ENCODE measurements at regions not wholly inside any gene's neighbourhood (a gene's known extent, or its start where the extent isn't known, plus 50 kb on each side); places are given as distances from the start of the nearest gene placed in this dataset.

DNA sequence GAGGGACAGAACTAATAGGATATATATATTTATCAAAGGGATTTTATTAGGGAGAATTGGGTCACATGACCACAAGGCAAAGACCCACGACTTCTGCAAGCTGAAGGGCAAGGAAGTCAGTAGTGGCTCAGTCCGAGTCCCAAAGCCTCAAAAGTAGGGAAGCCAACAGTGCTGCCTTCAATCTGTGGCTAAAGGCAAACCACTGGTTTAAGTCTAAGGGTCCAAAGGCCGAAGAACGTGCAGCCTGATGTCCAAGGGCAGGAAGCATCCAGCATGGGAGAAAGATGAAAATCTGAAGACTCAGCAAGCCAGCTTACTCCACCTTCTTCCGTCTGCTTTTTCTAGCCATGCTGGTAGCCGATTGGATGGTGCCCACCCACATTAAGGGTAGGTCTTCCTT lies 157.9 kb upstream of the CRY1 start:
- no peak for DNase-seq (ENCODE audit: low read depth in 6 of 9, low spot score in 9 of 9)
- WGBS, result 90% methylated on average over 6 of the region's 6 CpGs
- no peaks in the 10 kb centered on the region for H3K4me1 ChIP-seq (ENCODE audit: control insufficient read depth in 2 of 2, insufficient read depth in 2 of 2, low read length in 2 of 2)
- H3K36me3 ChIP-seq (ENCODE audit: control insufficient read depth in 2 of 2, insufficient read depth in 2 of 2, low read length in 1 of 2), result no peaks in the 10 kb centered on the region
- H3K27ac ChIP-seq (ENCODE audit: low read depth in 1 of 2, low read length in 1 of 2), result no peak overlapping the region
- H3K4me3 ChIP-seq (ENCODE audit: low read length in 2 of 2), result no peak overlapping the region
- peaks cover 0 to 3% of the 10 kb centered on the region in 2 donors for H3K27me3 ChIP-seq (ENCODE audit: control insufficient read depth in 2 of 2, insufficient read depth in 1 of 2, low read length in 1 of 2)
- H3K9me3 ChIP-seq (ENCODE audit: control insufficient read depth in 2 of 2, insufficient read depth in 1 of 2, low read length in 1 of 2), result no peaks in the 10 kb centered on the region

DNA sequence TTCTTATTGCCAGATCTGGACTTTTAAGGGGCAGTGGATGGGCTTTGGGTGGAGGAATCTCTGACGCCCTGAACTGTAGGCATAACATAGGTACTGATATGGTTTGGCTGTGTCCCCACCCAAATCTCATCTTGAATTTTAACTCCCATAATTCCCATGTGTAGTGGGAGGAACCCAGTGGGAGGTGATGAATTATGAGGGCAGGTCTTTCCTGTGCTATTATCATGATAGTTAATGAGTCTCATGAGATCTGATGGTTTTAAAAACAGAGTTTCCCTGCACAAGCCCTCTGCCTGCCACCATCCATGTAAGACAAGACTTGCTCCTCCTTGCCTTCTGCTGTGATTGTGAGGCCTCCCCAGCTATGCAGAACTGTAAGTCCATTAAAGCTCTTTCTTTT lies 160.0 kb upstream of the CRY1 start:
- H3K27me3 ChIP-seq (ENCODE audit: control insufficient read depth in 2 of 2, insufficient read depth in 1 of 2, low read length in 1 of 2), result peaks cover 0 to 3% of the 10 kb centered on the region in 2 donors
- 96% methylated on average over 1 of the region's 1 CpG for WGBS
- no peak overlapping the region for H3K27ac ChIP-seq (ENCODE audit: low read depth in 1 of 2, low read length in 1 of 2)
- H3K9me3 ChIP-seq (ENCODE audit: control insufficient read depth in 2 of 2, insufficient read depth in 1 of 2, low read length in 1 of 2), result no peaks in the 10 kb centered on the region
- no peak for DNase-seq (ENCODE audit: low read depth in 6 of 9, low spot score in 9 of 9)
- H3K4me1 ChIP-seq (ENCODE audit: control insufficient read depth in 2 of 2, insufficient read depth in 2 of 2, low read length in 2 of 2), result no peaks in the 10 kb centered on the region
- no peak overlapping the region for H3K4me3 ChIP-seq (ENCODE audit: low read length in 2 of 2)
- no peaks in the 10 kb centered on the region for H3K36me3 ChIP-seq (ENCODE audit: control insufficient read depth in 2 of 2, insufficient read depth in 2 of 2, low read length in 1 of 2)

DNA sequence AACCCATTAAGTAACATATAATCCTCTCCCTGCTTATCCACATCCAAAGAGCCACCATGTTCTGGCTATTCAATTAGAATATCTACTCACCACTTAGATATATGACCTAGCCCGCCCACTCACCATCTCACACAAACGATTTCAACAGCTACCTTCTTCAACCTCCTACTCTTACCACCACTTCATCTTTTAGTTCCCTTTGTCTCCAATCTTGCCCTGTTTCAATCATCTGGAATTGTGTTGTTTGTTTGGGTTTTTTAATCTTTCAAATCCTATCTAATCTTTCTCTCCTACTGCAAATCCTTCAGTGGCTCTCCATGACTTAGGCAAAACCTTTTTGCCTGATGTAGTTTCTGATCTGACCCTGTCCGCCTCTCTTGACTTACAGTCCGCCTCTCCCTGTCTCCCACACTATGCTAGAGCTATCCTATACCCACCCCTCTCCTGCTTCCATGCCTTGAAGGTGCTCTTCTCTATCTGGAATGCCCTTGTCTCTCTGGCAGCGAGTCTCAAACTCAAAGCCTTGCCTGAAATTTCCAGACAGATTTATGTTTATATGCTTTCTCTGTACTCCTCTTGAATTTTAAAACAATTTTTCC lies 161.0 kb upstream of the CRY1 start:
- peaks cover 0 to 3% of the 10 kb centered on the region in 2 donors for H3K27me3 ChIP-seq (ENCODE audit: control insufficient read depth in 2 of 2, insufficient read depth in 1 of 2, low read length in 1 of 2)
- no peak overlapping the region for H3K27ac ChIP-seq (ENCODE audit: low read depth in 1 of 2, low read length in 1 of 2)
- H3K4me3 ChIP-seq (ENCODE audit: low read length in 2 of 2), result no peak overlapping the region
- no peak for DNase-seq (ENCODE audit: low read depth in 6 of 9, low spot score in 9 of 9)
- WGBS, result 86% methylated on average over 5 of the region's 5 CpGs
- H3K36me3 ChIP-seq (ENCODE audit: control insufficient read depth in 2 of 2, insufficient read depth in 2 of 2, low read length in 1 of 2), result no peaks in the 10 kb centered on the region
- no peaks in the 10 kb centered on the region for H3K9me3 ChIP-seq (ENCODE audit: control insufficient read depth in 2 of 2, insufficient read depth in 1 of 2, low read length in 1 of 2)
- H3K4me1 ChIP-seq (ENCODE audit: control insufficient read depth in 2 of 2, insufficient read depth in 2 of 2, low read length in 2 of 2), result no peaks in the 10 kb centered on the region

DNA sequence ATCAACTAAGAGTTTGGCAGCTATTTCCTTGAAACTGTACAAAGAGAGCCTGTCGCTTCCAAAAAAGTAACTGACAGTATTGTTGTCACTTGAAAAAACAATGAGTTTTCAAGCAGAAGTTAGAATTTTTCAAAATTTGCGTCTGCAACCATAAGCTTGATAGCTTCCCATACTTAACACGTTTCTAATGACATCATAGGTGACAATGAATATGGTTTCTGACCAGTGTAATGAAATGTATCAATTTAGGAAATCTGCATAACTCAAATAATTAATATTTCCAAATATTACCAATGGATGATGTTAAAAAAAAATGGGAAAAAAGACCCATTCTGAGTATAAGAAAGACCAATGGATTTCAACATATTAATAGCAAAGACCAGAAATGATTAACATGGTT lies 165.4 kb upstream of the CRY1 start:
- no peaks in the 10 kb centered on the region for H3K9me3 ChIP-seq (ENCODE audit: control insufficient read depth in 2 of 2, insufficient read depth in 1 of 2, low read length in 1 of 2)
- H3K4me3 ChIP-seq (ENCODE audit: low read length in 2 of 2), result no peak overlapping the region
- no peak for DNase-seq (ENCODE audit: low read depth in 6 of 9, low spot score in 9 of 9)
- H3K36me3 ChIP-seq (ENCODE audit: control insufficient read depth in 2 of 2, insufficient read depth in 2 of 2, low read length in 1 of 2), result no peaks in the 10 kb centered on the region
- no peaks in the 10 kb centered on the region for H3K4me1 ChIP-seq (ENCODE audit: control insufficient read depth in 2 of 2, insufficient read depth in 2 of 2, low read length in 2 of 2)
- no peak overlapping the region for H3K27ac ChIP-seq (ENCODE audit: low read depth in 1 of 2, low read length in 1 of 2)
- WGBS, result 90% methylated on average over 3 of the region's 3 CpGs
- peaks cover 0 to 3% of the 10 kb centered on the region in 2 donors for H3K27me3 ChIP-seq (ENCODE audit: control insufficient read depth in 2 of 2, insufficient read depth in 1 of 2, low read length in 1 of 2)

DNA sequence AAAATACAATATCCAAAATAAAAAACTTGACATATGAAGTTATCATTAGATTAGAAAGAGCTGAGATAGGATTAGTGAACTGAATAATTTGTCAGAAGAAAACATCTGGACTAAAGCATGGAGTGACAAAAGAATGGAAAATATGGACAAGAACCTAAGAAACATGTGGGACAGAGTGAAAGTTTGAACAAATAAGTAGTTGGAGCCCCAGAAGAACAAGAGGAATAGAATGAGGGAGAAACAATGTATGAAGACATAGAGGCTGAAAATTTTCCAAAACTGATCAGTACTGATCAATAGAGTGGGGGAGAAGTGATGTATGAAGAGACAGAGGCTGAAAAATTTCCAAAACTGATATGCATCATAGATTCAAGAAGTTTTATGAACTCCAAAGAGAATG lies 170.6 kb upstream of the CRY1 start:
- Histone ChIP-seq H3K27me3 (ENCODE audit: control insufficient read depth in 2 of 2, insufficient read depth in 1 of 2, low read length in 1 of 2) (no peaks in the 10 kb centered on the region), H3K27ac (ENCODE audit: low read depth in 1 of 2, low read length in 1 of 2) (no peak overlapping the region), H3K36me3 (ENCODE audit: control insufficient read depth in 2 of 2, insufficient read depth in 2 of 2, low read length in 1 of 2) (no peaks in the 10 kb centered on the region), H3K9me3 (ENCODE audit: control insufficient read depth in 2 of 2, insufficient read depth in 1 of 2, low read length in 1 of 2) (no peaks in the 10 kb centered on the region), H3K4me1 (ENCODE audit: control insufficient read depth in 2 of 2, insufficient read depth in 2 of 2, low read length in 2 of 2) (no peaks in the 10 kb centered on the region), H3K4me3 (ENCODE audit: low read length in 2 of 2) (no peak overlapping the region)
- DNase-seq (ENCODE audit: low read depth in 6 of 9, low spot score in 9 of 9), result no peak

DNA sequence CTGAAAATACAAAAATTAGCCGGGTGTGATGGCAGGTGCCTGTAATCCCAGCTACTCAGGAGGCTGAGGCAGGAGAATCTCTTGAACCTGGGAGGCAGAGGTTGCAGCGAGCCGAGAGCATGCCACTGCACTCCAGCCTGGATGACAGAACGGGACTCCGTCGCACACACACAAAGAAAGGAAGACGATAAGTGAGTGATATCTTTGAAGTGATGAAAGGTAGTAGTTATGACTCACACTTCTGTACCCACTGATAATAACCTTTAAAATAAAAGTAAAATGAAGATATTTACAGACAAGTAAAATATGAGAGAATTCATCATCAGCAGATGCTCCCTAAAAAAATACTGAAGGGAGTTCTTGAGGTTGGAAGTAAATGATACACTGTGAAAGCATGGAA lies 171.3 kb upstream of the CRY1 start:
- no peak for DNase-seq (ENCODE audit: low read depth in 6 of 9, low spot score in 9 of 9)
- WGBS, result 91% methylated on average over 7 of the region's 7 CpGs
- H3K4me3 ChIP-seq (ENCODE audit: low read length in 2 of 2), result no peak overlapping the region
- H3K4me1 ChIP-seq (ENCODE audit: control insufficient read depth in 2 of 2, insufficient read depth in 2 of 2, low read length in 2 of 2), result no peaks in the 10 kb centered on the region
- no peaks in the 10 kb centered on the region for H3K9me3 ChIP-seq (ENCODE audit: control insufficient read depth in 2 of 2, insufficient read depth in 1 of 2, low read length in 1 of 2)
- no peaks in the 10 kb centered on the region for H3K27me3 ChIP-seq (ENCODE audit: control insufficient read depth in 2 of 2, insufficient read depth in 1 of 2, low read length in 1 of 2)
- H3K36me3 ChIP-seq (ENCODE audit: control insufficient read depth in 2 of 2, insufficient read depth in 2 of 2, low read length in 1 of 2), result no peaks in the 10 kb centered on the region
- H3K27ac ChIP-seq (ENCODE audit: low read depth in 1 of 2, low read length in 1 of 2), result no peak overlapping the region

DNA sequence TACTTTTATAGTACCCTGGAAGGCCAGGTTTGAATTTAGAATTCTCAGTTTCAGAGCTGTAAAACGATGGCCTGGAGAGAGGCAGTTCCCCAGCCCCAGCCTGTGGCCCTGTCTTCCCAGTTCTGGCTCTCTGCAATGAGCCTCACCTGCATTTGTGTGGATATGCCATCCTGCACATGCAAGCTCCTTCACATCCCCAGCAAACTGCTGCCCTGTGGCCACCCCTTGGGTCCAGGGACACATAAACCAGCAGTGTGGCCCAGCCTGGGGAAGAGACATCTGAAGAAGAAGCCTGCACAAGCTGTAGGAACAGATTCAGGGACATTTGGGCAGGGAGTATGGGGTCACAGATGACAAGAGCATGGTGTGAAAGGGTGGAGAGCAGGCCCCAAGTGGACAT lies 174.3 kb upstream of the CRY1 start:
- WGBS, result 86% methylated on average over 1 of the region's 1 CpG
- no peaks in the 10 kb centered on the region for H3K27me3 ChIP-seq (ENCODE audit: control insufficient read depth in 2 of 2, insufficient read depth in 1 of 2, low read length in 1 of 2)

DNA sequence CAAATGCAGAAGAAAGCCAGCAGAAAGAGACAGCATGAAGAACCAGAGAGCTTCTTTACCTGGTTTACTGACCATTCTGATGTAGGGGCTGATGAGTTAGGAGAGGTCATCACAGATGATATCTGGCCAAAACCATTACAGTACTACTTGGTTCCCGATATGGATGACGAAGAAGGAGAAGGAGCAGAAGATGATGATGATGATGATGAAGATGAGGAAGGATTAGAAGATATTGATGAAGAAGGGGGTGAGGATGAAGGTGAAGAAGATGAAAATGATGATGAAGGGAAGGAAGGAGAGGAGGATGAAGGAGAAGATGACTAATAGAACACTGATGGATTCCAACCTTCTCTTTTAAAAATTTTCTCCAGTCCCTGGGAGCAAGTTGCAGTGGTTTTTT lies 178.2 kb upstream of the CRY1 start:
- no peaks in the 10 kb centered on the region for H3K9me3 ChIP-seq (ENCODE audit: control insufficient read depth in 2 of 2, insufficient read depth in 1 of 2, low read length in 1 of 2)
- H3K4me3 ChIP-seq (ENCODE audit: low read length in 2 of 2), result no peak overlapping the region
- no peak overlapping the region for H3K27ac ChIP-seq (ENCODE audit: low read depth in 1 of 2, low read length in 1 of 2)
- WGBS, result 72% methylated on average over 2 of the region's 2 CpGs
- DNase-seq (ENCODE audit: low read depth in 6 of 9, low spot score in 9 of 9), result no peak
- no peaks in the 10 kb centered on the region for H3K27me3 ChIP-seq (ENCODE audit: control insufficient read depth in 2 of 2, insufficient read depth in 1 of 2, low read length in 1 of 2)
- no peaks in the 10 kb centered on the region for H3K36me3 ChIP-seq (ENCODE audit: control insufficient read depth in 2 of 2, insufficient read depth in 2 of 2, low read length in 1 of 2)
- no peaks in the 10 kb centered on the region for H3K4me1 ChIP-seq (ENCODE audit: control insufficient read depth in 2 of 2, insufficient read depth in 2 of 2, low read length in 2 of 2)

More for the DNA sequence above, 174.3 kb upstream of the CRY1 start:
- DNase-seq (ENCODE audit: low read depth in 6 of 9, low spot score in 9 of 9), result no peak
- no peaks in the 10 kb centered on the region for H3K4me1 ChIP-seq (ENCODE audit: control insufficient read depth in 2 of 2, insufficient read depth in 2 of 2, low read length in 2 of 2)
- no peaks in the 10 kb centered on the region for H3K9me3 ChIP-seq (ENCODE audit: control insufficient read depth in 2 of 2, insufficient read depth in 1 of 2, low read length in 1 of 2)
- H3K36me3 ChIP-seq (ENCODE audit: control insufficient read depth in 2 of 2, insufficient read depth in 2 of 2, low read length in 1 of 2), result no peaks in the 10 kb centered on the region
- H3K27ac ChIP-seq (ENCODE audit: low read depth in 1 of 2, low read length in 1 of 2), result no peak overlapping the region
- no peak overlapping the region for H3K4me3 ChIP-seq (ENCODE audit: low read length in 2 of 2)

DNA sequence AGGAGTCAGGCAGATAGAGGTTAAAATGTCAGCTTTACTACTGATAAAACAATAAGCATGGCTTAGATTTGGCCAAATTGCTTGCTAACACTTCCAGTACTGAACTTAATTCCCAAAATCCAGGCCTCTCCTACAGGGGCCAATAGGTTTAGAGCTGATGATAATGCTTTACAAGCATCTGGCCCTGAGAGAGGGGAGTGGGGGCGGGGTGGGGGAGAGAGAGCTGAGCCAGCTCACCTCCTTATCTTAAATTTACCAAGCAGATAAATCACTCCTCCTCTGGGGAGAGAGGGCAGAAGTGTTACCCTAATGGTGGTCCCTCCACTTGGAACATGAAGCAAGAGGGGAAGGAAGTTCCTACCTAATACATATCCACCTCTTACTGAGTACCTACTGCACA lies 182.2 kb upstream of the CRY1 start:
- no peaks in the 10 kb centered on the region for H3K36me3 ChIP-seq (ENCODE audit: control insufficient read depth in 2 of 2, insufficient read depth in 2 of 2, low read length in 1 of 2)
- H3K4me1 ChIP-seq (ENCODE audit: control insufficient read depth in 2 of 2, insufficient read depth in 2 of 2, low read length in 2 of 2), result no peaks in the 10 kb centered on the region
- DNase-seq (ENCODE audit: low read depth in 6 of 9, low spot score in 9 of 9), result no peak
- H3K27me3 ChIP-seq (ENCODE audit: control insufficient read depth in 2 of 2, insufficient read depth in 1 of 2, low read length in 1 of 2), result no peaks in the 10 kb centered on the region
- no peak overlapping the region for H3K4me3 ChIP-seq (ENCODE audit: low read length in 2 of 2)
- no peaks in the 10 kb centered on the region for H3K9me3 ChIP-seq (ENCODE audit: control insufficient read depth in 2 of 2, insufficient read depth in 1 of 2, low read length in 1 of 2)
- 94% methylated on average over 1 of the region's 1 CpG for WGBS
- H3K27ac ChIP-seq (ENCODE audit: low read depth in 1 of 2, low read length in 1 of 2), result no peak overlapping the region

DNA sequence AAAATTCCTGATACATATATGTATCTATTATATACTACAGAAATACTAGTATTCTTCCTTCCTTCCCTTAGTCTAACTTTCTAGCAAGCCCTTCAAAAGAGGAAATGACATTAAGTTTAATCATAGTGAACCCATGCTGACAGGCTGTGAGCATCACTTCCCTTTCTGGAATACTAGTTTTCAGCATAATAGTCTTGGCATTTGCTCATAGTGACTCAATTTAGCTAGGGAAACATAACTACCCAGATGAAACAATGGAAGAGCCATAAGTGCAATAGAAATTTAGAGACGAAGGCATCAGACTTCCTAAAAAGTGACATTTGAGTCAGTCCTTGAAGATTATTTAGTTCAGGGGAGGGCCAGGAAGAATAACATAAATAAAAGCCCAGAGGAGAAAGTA lies 184.5 kb upstream of the CRY1 start:
- Histone ChIP-seq H3K9me3 (ENCODE audit: control insufficient read depth in 2 of 2, insufficient read depth in 1 of 2, low read length in 1 of 2) (no peaks in the 10 kb centered on the region), H3K4me1 (ENCODE audit: control insufficient read depth in 2 of 2, insufficient read depth in 2 of 2, low read length in 2 of 2) (no peaks in the 10 kb centered on the region)
- 97% methylated on average over 1 of the region's 1 CpG for WGBS

More for the DNA sequence above, 184.5 kb upstream of the CRY1 start:
- Histone ChIP-seq H3K4me3 (ENCODE audit: low read length in 2 of 2) (no peak overlapping the region), H3K36me3 (ENCODE audit: control insufficient read depth in 2 of 2, insufficient read depth in 2 of 2, low read length in 1 of 2) (no peaks in the 10 kb centered on the region), H3K27me3 (ENCODE audit: control insufficient read depth in 2 of 2, insufficient read depth in 1 of 2, low read length in 1 of 2) (no peaks in the 10 kb centered on the region), H3K27ac (ENCODE audit: low read depth in 1 of 2, low read length in 1 of 2) (no peak overlapping the region)
- no peak for DNase-seq (ENCODE audit: low read depth in 6 of 9, low spot score in 9 of 9)
